WTC11 (cell line): ENCODE measurements at regions not wholly inside any gene's neighbourhood (a gene's known extent, or its start where the extent isn't known, plus 50 kb on each side); places are given as distances from the start of the nearest gene placed in this dataset.

ENCODE experiments used
- ATAC-seq: fragments of 200-7000 bp; cut with Tn5 transposase; 2 replicates; pipeline ENCODE4 v1.10.0; 2021; ENCODE audit warnings: mild to moderate bottlenecking, moderate library complexity
- CTCF ChIA-PET: fragments of 300-600 bp; sonication (Branson Sonifier 250); formaldehyde crosslinking; loops from one replicate; lab custom pipeline; 2021; ENCODE audit warnings: antibody characterized with exemption; lab: Charles Lee
- POLR2A ChIA-PET: fragments of 350-600 bp; sonication (Branson Sonifier 250); formaldehyde crosslinking; loops from one replicate; lab custom pipeline; 2021; ENCODE audit warnings: antibody characterized with exemption; lab: Charles Lee
- DNase-seq: peaks from one replicate; pipeline ENCODE4 v3.0.0; 2021; ENCODE audit warnings: low spot score
- H3K27ac Mint-ChIP-seq: 2 replicates; pipeline ENCODE4 v1.8.0; 2021; ENCODE audit warnings: mixed read lengths
- H3K27me3 Mint-ChIP-seq: 2 replicates; pipeline ENCODE4 v1.8.0; 2021; ENCODE audit warnings: low read depth, mild to moderate bottlenecking, moderate library complexity, mixed read lengths
- H3K36me3 Mint-ChIP-seq: 2 replicates; pipeline ENCODE4 v1.8.0; 2021; ENCODE audit warnings: mixed read lengths
- H3K4me1 Mint-ChIP-seq: 2 replicates; pipeline ENCODE4 v1.8.0; 2022; ENCODE audit warnings: mixed read lengths
- H3K4me3 Mint-ChIP-seq: 2 replicates; pipeline ENCODE4 v1.8.0; 2021; ENCODE audit warnings: mild to moderate bottlenecking, moderate library complexity, mixed read lengths
- H3K9me3 Mint-ChIP-seq: 2 replicates; pipeline ENCODE4 v1.8.0; 2021; ENCODE audit warnings: mixed read lengths
- CREM ChIP-seq: sonication (generic); formaldehyde crosslinking; IDR thresholded peaks from 2 replicates; pipeline ENCODE4 v1.8.1; 2022; ENCODE audit warnings: mild to moderate bottlenecking, missing genetic modification reagents, moderate library complexity
- ELF4 ChIP-seq: sonication (generic); formaldehyde crosslinking; IDR thresholded peaks from 2 replicates; pipeline ENCODE4 v1.8.1; 2022; ENCODE audit warnings: low read depth, mild to moderate bottlenecking, moderate library complexity, missing genetic modification reagents
- EMX1 ChIP-seq: fragments of 250-450 bp; sonication (Bioruptor Pico); IDR thresholded peaks from 2 replicates; pipeline ENCODE4 v1.8.0; 2021; ENCODE audit warnings: mild to moderate bottlenecking
- MYBL2 ChIP-seq: sonication (generic); formaldehyde crosslinking; IDR thresholded peaks from 2 replicates; pipeline ENCODE4 v1.8.1; 2023; ENCODE audit warnings: mild to moderate bottlenecking, moderate library complexity, missing genetic modification reagents
- OVOL2 ChIP-seq: fragments of 250-450 bp; sonication (Bioruptor Pico); IDR thresholded peaks from 2 replicates; pipeline ENCODE4 v1.9.0; 2021; ENCODE audit warnings: mild to moderate bottlenecking, borderline replicate concordance
- SOX15 ChIP-seq: fragments of 250-450 bp; sonication (Bioruptor Pico); IDR thresholded peaks from 2 replicates; pipeline ENCODE4 v1.9.0; 2021; ENCODE audit warnings: mild to moderate bottlenecking
- TEAD4 ChIP-seq: sonication (generic); formaldehyde crosslinking; IDR thresholded peaks from 2 replicates; pipeline ENCODE4 v1.8.0; 2022; ENCODE audit warnings: mild to moderate bottlenecking, missing genetic modification reagents
- TP53 ChIP-seq: sonication (generic); formaldehyde crosslinking; IDR thresholded peaks from 2 replicates; pipeline ENCODE4 v1.8.1; 2023; ENCODE audit warnings: mild to moderate bottlenecking, missing genetic modification reagents
- ZNF396 ChIP-seq: fragments of 250-450 bp; sonication (Bioruptor Pico); IDR thresholded peaks from 2 replicates; pipeline ENCODE4 v1.8.0; 2021; ENCODE audit warnings: mild to moderate bottlenecking, moderate library complexity, borderline replicate concordance
- TF ChIP-seq, protein P1 (sequence below): fragments of 250-450 bp; sonication (Bioruptor Pico); IDR thresholded peaks from 2 replicates; pipeline ENCODE4 v1.9.0; 2021; ENCODE audit warnings: mild to moderate bottlenecking, borderline replicate concordance
- TF ChIP-seq, protein P2 (sequence below): fragments of 250-450 bp; sonication (Bioruptor Pico); IDR thresholded peaks from 2 replicates; pipeline ENCODE4 v1.9.0; 2021; ENCODE audit warnings: mild to moderate bottlenecking
- TF ChIP-seq, protein P3 (sequence below): sonication (generic); formaldehyde crosslinking; IDR thresholded peaks from 2 replicates; pipeline ENCODE4 v1.8.1; 2022; ENCODE audit warnings: mild to moderate bottlenecking, moderate library complexity, missing genetic modification reagents
- TF ChIP-seq, protein P4 (sequence below): sonication (generic); formaldehyde crosslinking; IDR thresholded peaks from 2 replicates; pipeline ENCODE4 v1.8.0; 2023; ENCODE audit warnings: missing genetic modification reagents, mild to moderate bottlenecking, borderline replicate concordance
- TF ChIP-seq, protein P5 (sequence below): fragments of 250-450 bp; sonication (Bioruptor Pico); IDR thresholded peaks from 2 replicates; pipeline ENCODE4 v1.9.0; 2021; ENCODE audit warnings: mild to moderate bottlenecking

DNA sequence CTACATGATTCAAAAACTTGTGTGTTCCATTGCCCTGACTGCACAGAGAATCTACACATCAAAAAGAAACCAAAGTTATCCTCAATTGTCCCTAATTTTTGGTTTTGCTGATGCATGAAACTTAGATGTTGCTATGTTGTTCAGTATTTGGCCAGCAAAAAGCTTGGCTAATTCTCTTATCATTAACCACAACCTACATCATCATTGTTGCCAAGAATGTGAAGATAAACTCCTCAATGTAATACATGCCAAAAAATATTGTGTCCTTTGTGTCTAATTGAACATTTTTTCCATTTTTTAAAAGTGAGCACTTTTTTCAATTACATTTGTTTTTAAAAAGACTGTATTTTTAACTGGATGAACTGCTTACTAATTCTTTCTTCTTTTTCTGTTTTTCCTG is 268.0 kb upstream of the SEMA3D start (continued):
- TF ChIP-seq, protein P1, sequence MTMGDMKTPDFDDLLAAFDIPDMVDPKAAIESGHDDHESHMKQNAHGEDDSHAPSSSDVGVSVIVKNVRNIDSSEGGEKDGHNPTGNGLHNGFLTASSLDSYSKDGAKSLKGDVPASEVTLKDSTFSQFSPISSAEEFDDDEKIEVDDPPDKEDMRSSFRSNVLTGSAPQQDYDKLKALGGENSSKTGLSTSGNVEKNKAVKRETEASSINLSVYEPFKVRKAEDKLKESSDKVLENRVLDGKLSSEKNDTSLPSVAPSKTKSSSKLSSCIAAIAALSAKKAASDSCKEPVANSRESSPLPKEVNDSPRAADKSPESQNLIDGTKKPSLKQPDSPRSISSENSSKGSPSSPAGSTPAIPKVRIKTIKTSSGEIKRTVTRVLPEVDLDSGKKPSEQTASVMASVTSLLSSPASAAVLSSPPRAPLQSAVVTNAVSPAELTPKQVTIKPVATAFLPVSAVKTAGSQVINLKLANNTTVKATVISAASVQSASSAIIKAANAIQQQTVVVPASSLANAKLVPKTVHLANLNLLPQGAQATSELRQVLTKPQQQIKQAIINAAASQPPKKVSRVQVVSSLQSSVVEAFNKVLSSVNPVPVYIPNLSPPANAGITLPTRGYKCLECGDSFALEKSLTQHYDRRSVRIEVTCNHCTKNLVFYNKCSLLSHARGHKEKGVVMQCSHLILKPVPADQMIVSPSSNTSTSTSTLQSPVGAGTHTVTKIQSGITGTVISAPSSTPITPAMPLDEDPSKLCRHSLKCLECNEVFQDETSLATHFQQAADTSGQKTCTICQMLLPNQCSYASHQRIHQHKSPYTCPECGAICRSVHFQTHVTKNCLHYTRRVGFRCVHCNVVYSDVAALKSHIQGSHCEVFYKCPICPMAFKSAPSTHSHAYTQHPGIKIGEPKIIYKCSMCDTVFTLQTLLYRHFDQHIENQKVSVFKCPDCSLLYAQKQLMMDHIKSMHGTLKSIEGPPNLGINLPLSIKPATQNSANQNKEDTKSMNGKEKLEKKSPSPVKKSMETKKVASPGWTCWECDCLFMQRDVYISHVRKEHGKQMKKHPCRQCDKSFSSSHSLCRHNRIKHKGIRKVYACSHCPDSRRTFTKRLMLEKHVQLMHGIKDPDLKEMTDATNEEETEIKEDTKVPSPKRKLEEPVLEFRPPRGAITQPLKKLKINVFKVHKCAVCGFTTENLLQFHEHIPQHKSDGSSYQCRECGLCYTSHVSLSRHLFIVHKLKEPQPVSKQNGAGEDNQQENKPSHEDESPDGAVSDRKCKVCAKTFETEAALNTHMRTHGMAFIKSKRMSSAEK, result no peak

DNA sequence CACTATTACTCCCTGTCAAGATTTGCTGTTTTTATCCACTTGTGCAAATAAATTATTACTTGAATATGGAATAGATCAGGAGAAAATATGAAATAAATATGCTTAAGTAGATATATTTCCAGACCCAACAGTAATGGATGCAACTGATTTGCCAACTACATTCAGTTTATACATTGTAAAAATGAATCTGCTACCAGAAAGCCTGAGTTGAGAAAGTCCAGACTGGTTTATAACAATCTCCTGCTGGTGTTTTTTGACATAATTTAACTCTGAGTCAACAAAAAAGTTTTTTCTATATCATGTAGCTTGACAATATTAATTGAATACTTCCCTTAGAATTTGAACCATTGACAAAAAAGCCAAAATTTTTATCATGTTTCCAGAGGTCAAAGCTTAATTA is 265.8 kb upstream of the SEMA3D start:
- POLR2A ChIA-PET, result no interaction called here
- ATAC-seq (no peak), DNase-seq (no peak)
- Mint-ChIP-seq H3K4me3 (no peak overlapping the region), H3K36me3 (no peaks in the 10 kb centered on the region), H3K27ac (no peak overlapping the region), H3K27me3 (no peaks in the 10 kb centered on the region), H3K4me1 (peaks cover 15% of the 10 kb centered on the region), H3K9me3 (no peaks in the 10 kb centered on the region)
- CTCF ChIA-PET, result interaction anchor here (1.2 kb wide), 1 partner anchor 377 kb away, joined by 3 read pairs; no protein-coding TSS in a partner anchor
- TF ChIP-seq ZNF396 (CRISPR knock-in tag) (no peak), MYBL2 (CRISPR knock-in tag) (no peak), TP53 (CRISPR knock-in tag) (no peak), CREM (CRISPR knock-in tag) (no peak), SOX15 (no peak), ELF4 (CRISPR knock-in tag) (no peak), EMX1 (CRISPR knock-in tag) (no peak), OVOL2 (CRISPR knock-in tag) (no peak), TEAD4 (CRISPR knock-in tag) (no peak)
- TF ChIP-seq, protein P1, result no peak
- TF ChIP-seq, protein P2, sequence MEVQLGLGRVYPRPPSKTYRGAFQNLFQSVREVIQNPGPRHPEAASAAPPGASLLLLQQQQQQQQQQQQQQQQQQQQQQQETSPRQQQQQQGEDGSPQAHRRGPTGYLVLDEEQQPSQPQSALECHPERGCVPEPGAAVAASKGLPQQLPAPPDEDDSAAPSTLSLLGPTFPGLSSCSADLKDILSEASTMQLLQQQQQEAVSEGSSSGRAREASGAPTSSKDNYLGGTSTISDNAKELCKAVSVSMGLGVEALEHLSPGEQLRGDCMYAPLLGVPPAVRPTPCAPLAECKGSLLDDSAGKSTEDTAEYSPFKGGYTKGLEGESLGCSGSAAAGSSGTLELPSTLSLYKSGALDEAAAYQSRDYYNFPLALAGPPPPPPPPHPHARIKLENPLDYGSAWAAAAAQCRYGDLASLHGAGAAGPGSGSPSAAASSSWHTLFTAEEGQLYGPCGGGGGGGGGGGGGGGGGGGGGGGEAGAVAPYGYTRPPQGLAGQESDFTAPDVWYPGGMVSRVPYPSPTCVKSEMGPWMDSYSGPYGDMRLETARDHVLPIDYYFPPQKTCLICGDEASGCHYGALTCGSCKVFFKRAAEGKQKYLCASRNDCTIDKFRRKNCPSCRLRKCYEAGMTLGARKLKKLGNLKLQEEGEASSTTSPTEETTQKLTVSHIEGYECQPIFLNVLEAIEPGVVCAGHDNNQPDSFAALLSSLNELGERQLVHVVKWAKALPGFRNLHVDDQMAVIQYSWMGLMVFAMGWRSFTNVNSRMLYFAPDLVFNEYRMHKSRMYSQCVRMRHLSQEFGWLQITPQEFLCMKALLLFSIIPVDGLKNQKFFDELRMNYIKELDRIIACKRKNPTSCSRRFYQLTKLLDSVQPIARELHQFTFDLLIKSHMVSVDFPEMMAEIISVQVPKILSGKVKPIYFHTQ (CRISPR knock-in tag), result no peak
- TF ChIP-seq, protein P3, sequence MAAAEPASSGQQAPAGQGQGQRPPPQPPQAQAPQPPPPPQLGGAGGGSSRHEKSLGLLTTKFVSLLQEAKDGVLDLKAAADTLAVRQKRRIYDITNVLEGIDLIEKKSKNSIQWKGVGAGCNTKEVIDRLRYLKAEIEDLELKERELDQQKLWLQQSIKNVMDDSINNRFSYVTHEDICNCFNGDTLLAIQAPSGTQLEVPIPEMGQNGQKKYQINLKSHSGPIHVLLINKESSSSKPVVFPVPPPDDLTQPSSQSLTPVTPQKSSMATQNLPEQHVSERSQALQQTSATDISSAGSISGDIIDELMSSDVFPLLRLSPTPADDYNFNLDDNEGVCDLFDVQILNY (CRISPR knock-in tag), result no peak
- TF ChIP-seq, protein P4, sequence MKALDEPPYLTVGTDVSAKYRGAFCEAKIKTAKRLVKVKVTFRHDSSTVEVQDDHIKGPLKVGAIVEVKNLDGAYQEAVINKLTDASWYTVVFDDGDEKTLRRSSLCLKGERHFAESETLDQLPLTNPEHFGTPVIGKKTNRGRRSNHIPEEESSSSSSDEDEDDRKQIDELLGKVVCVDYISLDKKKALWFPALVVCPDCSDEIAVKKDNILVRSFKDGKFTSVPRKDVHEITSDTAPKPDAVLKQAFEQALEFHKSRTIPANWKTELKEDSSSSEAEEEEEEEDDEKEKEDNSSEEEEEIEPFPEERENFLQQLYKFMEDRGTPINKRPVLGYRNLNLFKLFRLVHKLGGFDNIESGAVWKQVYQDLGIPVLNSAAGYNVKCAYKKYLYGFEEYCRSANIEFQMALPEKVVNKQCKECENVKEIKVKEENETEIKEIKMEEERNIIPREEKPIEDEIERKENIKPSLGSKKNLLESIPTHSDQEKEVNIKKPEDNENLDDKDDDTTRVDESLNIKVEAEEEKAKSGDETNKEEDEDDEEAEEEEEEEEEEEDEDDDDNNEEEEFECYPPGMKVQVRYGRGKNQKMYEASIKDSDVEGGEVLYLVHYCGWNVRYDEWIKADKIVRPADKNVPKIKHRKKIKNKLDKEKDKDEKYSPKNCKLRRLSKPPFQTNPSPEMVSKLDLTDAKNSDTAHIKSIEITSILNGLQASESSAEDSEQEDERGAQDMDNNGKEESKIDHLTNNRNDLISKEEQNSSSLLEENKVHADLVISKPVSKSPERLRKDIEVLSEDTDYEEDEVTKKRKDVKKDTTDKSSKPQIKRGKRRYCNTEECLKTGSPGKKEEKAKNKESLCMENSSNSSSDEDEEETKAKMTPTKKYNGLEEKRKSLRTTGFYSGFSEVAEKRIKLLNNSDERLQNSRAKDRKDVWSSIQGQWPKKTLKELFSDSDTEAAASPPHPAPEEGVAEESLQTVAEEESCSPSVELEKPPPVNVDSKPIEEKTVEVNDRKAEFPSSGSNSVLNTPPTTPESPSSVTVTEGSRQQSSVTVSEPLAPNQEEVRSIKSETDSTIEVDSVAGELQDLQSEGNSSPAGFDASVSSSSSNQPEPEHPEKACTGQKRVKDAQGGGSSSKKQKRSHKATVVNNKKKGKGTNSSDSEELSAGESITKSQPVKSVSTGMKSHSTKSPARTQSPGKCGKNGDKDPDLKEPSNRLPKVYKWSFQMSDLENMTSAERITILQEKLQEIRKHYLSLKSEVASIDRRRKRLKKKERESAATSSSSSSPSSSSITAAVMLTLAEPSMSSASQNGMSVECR, result no peak
- TF ChIP-seq, protein P5, sequence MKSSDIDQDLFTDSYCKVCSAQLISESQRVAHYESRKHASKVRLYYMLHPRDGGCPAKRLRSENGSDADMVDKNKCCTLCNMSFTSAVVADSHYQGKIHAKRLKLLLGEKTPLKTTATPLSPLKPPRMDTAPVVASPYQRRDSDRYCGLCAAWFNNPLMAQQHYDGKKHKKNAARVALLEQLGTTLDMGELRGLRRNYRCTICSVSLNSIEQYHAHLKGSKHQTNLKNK, result no peak
